IMR-90 (cell line): ENCODE measurements at regions not wholly inside any gene's neighbourhood (a gene's known extent, or its start where the extent isn't known, plus 50 kb on each side); places are given as distances from the start of the nearest gene placed in this dataset.

Source experiments
- ATAC-seq: fragments of 200-7000 bp; cut with Tn5 transposase; 2 replicates; pipeline ENCODE4 v1.9.1; 2020; ENCODE audit warnings: low read depth, mild to moderate bottlenecking, moderate library complexity
- BruUV-seq: library from RNA; stranded (reverse); fragments of 400-500 nt; replicated peaks from 2 replicates; lab custom pipeline; 2021; lab: Mats Ljungman, UMichigan
- CTCF ChIA-PET: fragments of 300-600 bp; formaldehyde crosslinking; extraction: SDS; loops from one replicate; lab custom pipeline; 2021; ENCODE audit warnings: antibody characterized with exemption; lab: Yijun Ruan, JAX
- POLR2A ChIA-PET: fragments of 300-600 bp; sonication (Branson Sonifier 250); formaldehyde crosslinking; loops from one replicate; lab custom pipeline; 2022; ENCODE audit warnings: antibody characterized with exemption; ENCODE audit not compliant: unreplicated experiment; lab: Charles Lee
- DNase-seq: peaks from one replicate; pipeline ENCODE4 v3.0.0; 2013
- H2AFZ ChIP-seq: replicated peaks from 2 replicates; pipeline ENCODE3; 2013; ENCODE audit warnings: low read length, mild to moderate bottlenecking; ENCODE audit not compliant: poor library complexity
- H2AK5ac ChIP-seq: 2 replicates; pipeline ENCODE4 v1.6.1; 2013; ENCODE audit warnings: low read depth, low read length, inconsistent platforms
- H2AK9ac ChIP-seq: replicated peaks from 2 replicates; pipeline ENCODE3; 2013; ENCODE audit warnings: mild to moderate bottlenecking, low read depth, low read length, moderate library complexity; ENCODE audit not compliant: poor library complexity
- H2BK120ac ChIP-seq: 2 replicates; pipeline ENCODE4 v1.6.1; 2013; ENCODE audit warnings: low read depth, low read length, inconsistent platforms
- H2BK15ac ChIP-seq: 3 replicates; pipeline ENCODE4 v1.6.1; 2013; ENCODE audit warnings: low read depth, low read length, inconsistent platforms
- H2BK20ac ChIP-seq: 2 replicates; pipeline ENCODE4 v1.6.1; 2013; ENCODE audit warnings: low read depth, mild to moderate bottlenecking, inconsistent platforms, low read length, moderate library complexity
- H2BK5ac ChIP-seq: 2 replicates; pipeline ENCODE4 v1.6.1; 2013; ENCODE audit warnings: mild to moderate bottlenecking, low read depth, low read length, inconsistent platforms; ENCODE audit not compliant: poor library complexity, severe bottlenecking
- H3K14ac ChIP-seq: replicated peaks from 2 replicates; pipeline ENCODE4 v1.6.1; 2013; ENCODE audit warnings: low read depth, low read length, inconsistent platforms
- H3K18ac ChIP-seq: 2 replicates; pipeline ENCODE4 v1.6.1; 2013; ENCODE audit warnings: low read depth, low read length, control low read depth
- H3K23ac ChIP-seq: 2 replicates; pipeline ENCODE4 v1.6.1; 2013; ENCODE audit warnings: low read depth, low read length, inconsistent platforms
- H3K27ac ChIP-seq: 2 replicates; pipeline ENCODE4 v1.5.1; 2013; ENCODE audit warnings: mild to moderate bottlenecking, control low read depth, low read length; ENCODE audit not compliant: insufficient read depth
- H3K27me3 ChIP-seq: 2 replicates; pipeline ENCODE4 v1.6.1; 2013; ENCODE audit warnings: low read length; ENCODE audit not compliant: control insufficient read depth, insufficient read depth
- H3K36me3 ChIP-seq: 2 replicates; pipeline ENCODE4 v1.6.1; 2013; ENCODE audit warnings: low read length, mixed read lengths; ENCODE audit not compliant: control insufficient read depth, insufficient read depth
- H3K4ac ChIP-seq: 2 replicates; pipeline ENCODE4 v1.6.1; 2013; ENCODE audit warnings: low read depth, low read length, inconsistent platforms
- H3K4me1 ChIP-seq: 2 replicates; pipeline ENCODE4 v1.6.1; 2013; ENCODE audit warnings: low read length, mixed read lengths; ENCODE audit not compliant: control insufficient read depth, insufficient read depth
- H3K4me2 ChIP-seq: 2 replicates; pipeline ENCODE4 v1.6.1; 2013; ENCODE audit warnings: low read depth, mild to moderate bottlenecking, control low read depth, low read length, moderate library complexity
- H3K4me3 ChIP-seq: 2 replicates; pipeline ENCODE4 v1.5.1; 2013; ENCODE audit warnings: low read depth, mild to moderate bottlenecking, control low read depth, low read length, moderate library complexity; ENCODE audit not compliant: insufficient read depth
- H3K56ac ChIP-seq: 2 replicates; pipeline ENCODE4 v1.6.1; 2013; ENCODE audit warnings: low read length, inconsistent platforms; ENCODE audit not compliant: insufficient read depth; ENCODE audit errors: extremely low read depth
- H3K79me1 ChIP-seq, 2 experiments: 2 replicates each; pipeline ENCODE4 v1.6.1; 2013; ENCODE audit warnings: low read length in 2 of 2, inconsistent platforms in 1 of 2, low read depth in 1 of 2
- H3K9ac ChIP-seq: 2 replicates; pipeline ENCODE4 v1.6.1; 2013; ENCODE audit warnings: low read depth, low read length, control low read depth
- H3K9me1 ChIP-seq: 2 replicates; pipeline ENCODE4 v1.6.1; 2013; ENCODE audit warnings: low read length, inconsistent platforms; ENCODE audit not compliant: insufficient read depth
- H3K9me3 ChIP-seq: 2 replicates; pipeline ENCODE4 v1.6.1; 2013; ENCODE audit warnings: low read length; ENCODE audit not compliant: control insufficient read depth, insufficient read depth
- H4K20me1 ChIP-seq: 2 replicates; pipeline ENCODE4 v1.6.1; 2013; ENCODE audit warnings: low read length, inconsistent platforms; ENCODE audit not compliant: insufficient read depth
- H4K5ac ChIP-seq: 2 replicates; pipeline ENCODE4 v1.6.1; 2013; ENCODE audit warnings: mild to moderate bottlenecking, low read depth, low read length, control low read depth
- H4K8ac ChIP-seq, 2 experiments: 2 replicates each; pipeline ENCODE4 v1.6.1; 2013; ENCODE audit warnings: low read depth in 2 of 2, low read length in 2 of 2, control low read depth in 1 of 2, inconsistent platforms in 1 of 2
- H4K91ac ChIP-seq: 2 replicates; pipeline ENCODE4 v1.6.1; 2013; ENCODE audit warnings: low read depth, low read length, inconsistent platforms; ENCODE audit not compliant: insufficient read depth
- BHLHE40 ChIP-seq: fragments of 150-350 bp; IDR thresholded peaks from 2 replicates; pipeline ENCODE4 v1.6.1; 2016; ENCODE audit warnings: mild to moderate bottlenecking, low read depth, low read length
- CEBPB ChIP-seq: IDR thresholded peaks from 2 replicates; pipeline ENCODE4 v1.6.1; 2012; ENCODE audit warnings: low read depth, low read length, improper control_type of control experiment
- CHD1 ChIP-seq: IDR thresholded peaks from 2 replicates; pipeline ENCODE4 v1.6.1; 2012; ENCODE audit warnings: low read depth, low read length, improper control_type of control experiment
- CTCF ChIP-seq: conservative IDR thresholded peaks from 2 replicates; pipeline ENCODE4 v1.5.1; 2012; ENCODE audit warnings: mild to moderate bottlenecking, low read depth, low read length, improper control_type of control experiment
- ELK1 ChIP-seq: fragments of 150-350 bp; IDR thresholded peaks from 2 replicates; pipeline ENCODE4 v1.6.1; 2016; ENCODE audit warnings: low read depth, mild to moderate bottlenecking, low read length, moderate library complexity, borderline replicate concordance
- FOS ChIP-seq: fragments of 150-350 bp; IDR thresholded peaks from 2 replicates; pipeline ENCODE4 v1.6.1; 2016; ENCODE audit warnings: low read depth, low read length
- MAFK ChIP-seq: IDR thresholded peaks from 2 replicates; pipeline ENCODE4 v1.6.1; 2012; ENCODE audit warnings: low read depth, low read length, improper control_type of control experiment
- MAZ ChIP-seq: IDR thresholded peaks from 2 replicates; pipeline ENCODE4 v1.6.1; 2012; ENCODE audit warnings: low read depth, mild to moderate bottlenecking, low read length, improper control_type of control experiment, moderate library complexity, borderline replicate concordance
- MXI1 ChIP-seq: IDR thresholded peaks from 2 replicates; pipeline ENCODE4 v1.6.1; 2012; ENCODE audit warnings: low read depth, mild to moderate bottlenecking, low read length, moderate library complexity, borderline replicate concordance
- NFE2L2 ChIP-seq: fragments of 150-350 bp; IDR thresholded peaks from 2 replicates; pipeline ENCODE4 v1.6.1; 2016; ENCODE audit warnings: low read depth, mild to moderate bottlenecking, low read length
- POLR2A ChIP-seq: IDR thresholded peaks from 2 replicates; pipeline ENCODE4 v1.6.1; 2012; ENCODE audit warnings: mild to moderate bottlenecking, low read depth, low read length
- RAD21 ChIP-seq: IDR thresholded peaks from 2 replicates; pipeline ENCODE4 v1.6.1; 2012; ENCODE audit warnings: low read length, improper control_type of control experiment
- RCOR1 ChIP-seq: IDR thresholded peaks from 2 replicates; pipeline ENCODE4 v1.6.1; 2012; ENCODE audit warnings: mild to moderate bottlenecking, low read length, improper control_type of control experiment; ENCODE audit not compliant: insufficient replicate concordance
- RFX5 ChIP-seq: IDR thresholded peaks from 2 replicates; pipeline ENCODE4 v1.8.0; 2012; ENCODE audit warnings: low read depth, mild to moderate bottlenecking, low read length, moderate library complexity
- SMC3 ChIP-seq: fragments of 150-350 bp; IDR thresholded peaks from 2 replicates; pipeline ENCODE4 v1.6.1; 2016; ENCODE audit warnings: low read depth, mild to moderate bottlenecking, antibody characterized with exemption, low read length, moderate library complexity
- USF2 ChIP-seq: fragments of 150-350 bp; IDR thresholded peaks from 2 replicates; pipeline ENCODE4 v1.6.1; 2017; ENCODE audit warnings: mild to moderate bottlenecking, antibody characterized with exemption, low read length, low read depth
- WGBS, 2 experiments: methylation state at CpG; one replicate each; pipeline versions ENCODE4 v1.1.5 to v1.1.7; 2013; ENCODE audit warnings: missing lambda C conversion rate in 2 of 2; ENCODE audit not compliant: insufficient read length in 1 of 2; ENCODE audit errors: extremely low coverage in 2 of 2; 5-methylcytosine and 5-hydroxymethylcytosine counted together
- dilution Hi-C: fragments of 300-500 bp; cut with HindIII; formaldehyde crosslinking; loops from one replicate; pipeline ENCODE4 v1.14.3; 2018; ENCODE audit warnings: low sequenced_read_pairs; ENCODE audit not compliant: unreplicated experiment
- in situ Hi-C: fragments of 300-500 bp; cut with MboI; formaldehyde crosslinking; loops from 3 replicates; pipeline ENCODE4 v1.14.3; 2019; ENCODE audit warnings: low sequenced_read_pairs, inconsistent platforms, mixed read lengths
- intact Hi-C: fragments of 100-400 bp; cut with micrococcal nuclease; formaldehyde crosslinking; loops from 2 replicates; pipeline ENCODE4 v1.10.0; 2022

DNA sequence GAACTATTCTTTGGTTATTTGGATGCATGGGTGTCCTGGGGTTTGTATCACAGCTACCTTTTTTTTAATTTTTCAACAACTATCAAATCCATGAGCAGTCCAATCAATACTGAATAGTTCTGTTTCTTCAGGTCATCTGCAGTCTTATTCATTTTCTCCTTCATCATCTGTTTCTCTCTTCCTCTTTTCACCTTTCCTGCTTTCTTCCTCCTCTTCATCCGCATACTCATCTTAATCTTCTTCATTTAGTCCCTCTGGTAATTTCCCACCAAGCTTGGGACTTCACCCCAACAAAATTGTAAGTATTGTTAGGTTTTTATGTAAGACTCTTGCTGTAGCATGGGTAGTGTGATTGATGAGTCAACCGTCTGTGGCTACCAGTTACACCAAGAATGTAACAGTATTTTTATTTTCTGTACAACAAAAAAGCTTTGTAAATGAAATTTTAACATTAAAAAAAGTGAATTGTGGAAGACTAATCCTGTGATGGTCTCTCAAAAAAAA is 184.1 kb upstream of the RNPC3 start:
- H2BK120ac ChIP-seq = no peak overlapping the region
- no peak overlapping the region for H3K56ac ChIP-seq
- no peak overlapping the region for H4K8ac ChIP-seq
- no peak overlapping the region for H2BK20ac ChIP-seq
- no peak overlapping the region for H2BK15ac ChIP-seq
- H2AK9ac ChIP-seq = no peak overlapping the region
- no peak overlapping the region for H3K9ac ChIP-seq
- H3K18ac ChIP-seq = no peak overlapping the region
- H3K79me1 ChIP-seq = no peaks in the 10 kb centered on the region
- no peak overlapping the region for H2BK5ac ChIP-seq
- no peak overlapping the region for H3K14ac ChIP-seq
- no peak for TF ChIP-seq NFE2L2
- no peak for TF ChIP-seq POLR2A
- no peak for TF ChIP-seq RFX5
- TF ChIP-seq USF2 = no peak
- TF ChIP-seq RCOR1 = no peak
- no peak for TF ChIP-seq CEBPB
- TF ChIP-seq MAZ = no peak
- TF ChIP-seq FOS = no peak
- no peak for TF ChIP-seq MAFK
- no peak for TF ChIP-seq MXI1
- TF ChIP-seq RAD21 = no peak
- no peak for TF ChIP-seq ELK1
- no peak for TF ChIP-seq CHD1
- no peak for TF ChIP-seq SMC3
- no peak for TF ChIP-seq CTCF
- TF ChIP-seq BHLHE40 = no peak
- H3K4me2 ChIP-seq = no peak overlapping the region
- no peak overlapping the region for H3K27ac ChIP-seq
- WGBS, 2 experiments = no CpG with 5 or more reads among the region's 2 CpGs
- dilution Hi-C loops = no loop called here
- H3K4me3 ChIP-seq = no peak overlapping the region
- POLR2A ChIA-PET = no interaction called here
- H3K9me1 ChIP-seq = no peaks in the 10 kb centered on the region
- ATAC-seq (no peak), DNase-seq (no peak)
- H3K4me1 ChIP-seq = no peaks in the 10 kb centered on the region
- intact Hi-C loops = no loop called here
- CTCF ChIA-PET = interaction anchor here (0.6 kb wide), 1 partner anchor 86 kb away, joined by 3 read pairs; no protein-coding TSS in a partner anchor
- no peak overlapping the region for H2AFZ ChIP-seq
- no TSS peak for BruUV-seq
- no peak overlapping the region for H4K5ac ChIP-seq
- no peaks in the 10 kb centered on the region for H3K27me3 ChIP-seq
- H3K9me3 ChIP-seq = no peaks in the 10 kb centered on the region
- H3K36me3 ChIP-seq = no peaks in the 10 kb centered on the region
- in situ Hi-C loops = no loop called here
- no peak overlapping the region for H2AK5ac ChIP-seq
- H3K23ac ChIP-seq = no peak overlapping the region
- no peak overlapping the region for H4K91ac ChIP-seq
- no peaks in the 10 kb centered on the region for H4K20me1 ChIP-seq
- no peak overlapping the region for H3K4ac ChIP-seq
